Sigmoid colon (tissue), 4 donors: ENCODE measurements at regions not wholly inside any gene's neighbourhood (a gene's known extent, or its start where the extent isn't known, plus 50 kb on each side); places are given as distances from the start of the nearest gene placed in this dataset.

Experiments
- CTCF ChIP-seq, 4 experiments: fragments of 450-650 bp in 3 of 4; fragments of 200-600 bp in 1 of 4; IDR thresholded peaks; one replicate each; pipeline ENCODE4 v1.5.1; 2016 to 2019; ENCODE audit warnings: antibody characterized with exemption in 4 of 4, mild to moderate bottlenecking in 3 of 4, moderate library complexity in 2 of 4
- EP300 ChIP-seq, 4 donors: sonication (generic); formaldehyde crosslinking; IDR thresholded peaks; one replicate each; pipeline ENCODE4 v1.6.1; 2017; ENCODE audit warnings: antibody characterized with exemption in 4 of 4
- POLR2A ChIP-seq, 2 donors: fragments of 450-650 bp; IDR thresholded peaks; one replicate each; pipeline ENCODE4 v1.6.1; 2016; ENCODE audit warnings: antibody characterized with exemption in 2 of 2, mild to moderate bottlenecking in 2 of 2, moderate library complexity in 2 of 2

GRCh38 chr9:119938871-119939270 is 569.6 kb upstream of the BRINP1 start:
- no peak for TF ChIP-seq EP300 (IDR thresholded peaks at IDR 0.05)
- no peak for TF ChIP-seq POLR2A (IDR thresholded peaks at IDR 0.05)
- TF ChIP-seq CTCF (IDR thresholded peaks at IDR 0.05), result no peak
